Neural progenitor cell (in vitro differentiated cells): ENCODE measurements at regions not wholly inside any gene's neighbourhood (a gene's known extent, or its start where the extent isn't known, plus 50 kb on each side); places are given as distances from the start of the nearest gene placed in this dataset.

ENCODE experiments used
- DNase-seq: peaks from one replicate; pipeline ENCODE4 v3.0.0-alpha.2; 2016; ENCODE audit warnings: low spot score
- H2AFZ ChIP-seq: fragments of 200-600 bp; sonication (generic); replicated peaks from 2 replicates; pipeline ENCODE4 v1.6.1; 2016; ENCODE audit warnings: antibody characterized with exemption
- H3F3A ChIP-seq: fragments of 200-600 bp; sonication (generic); 2 replicates; pipeline ENCODE4 v1.6.1; 2016; ENCODE audit warnings: antibody characterized with exemption, low read depth
- H3K27ac ChIP-seq: fragments of 200-600 bp; sonication (generic); 2 replicates; pipeline ENCODE4 v1.5.1; 2016; ENCODE audit warnings: mild to moderate bottlenecking
- H3K27me3 ChIP-seq: fragments of 200-600 bp; sonication (generic); 2 replicates; pipeline ENCODE4 v1.6.1; 2016; ENCODE audit warnings: mild to moderate bottlenecking, moderate library complexity
- H3K36me3 ChIP-seq: fragments of 200-600 bp; sonication (generic); 2 replicates; pipeline ENCODE4 v1.5.1; 2016
- H3K4me1 ChIP-seq: fragments of 200-600 bp; sonication (generic); 2 replicates; pipeline ENCODE4 v1.6.1; 2016; ENCODE audit warnings: mixed run types
- H3K4me2 ChIP-seq: fragments of 200-600 bp; sonication (generic); 2 replicates; pipeline ENCODE4 v1.6.1; 2016
- H3K4me3 ChIP-seq: fragments of 200-600 bp; sonication (generic); 2 replicates; pipeline ENCODE4 v1.5.1; 2016
- H3K79me2 ChIP-seq: fragments of 200-600 bp; sonication (generic); 2 replicates; pipeline ENCODE4 v1.6.1; 2016; ENCODE audit warnings: low read depth
- H3K9ac ChIP-seq: fragments of 200-600 bp; sonication (generic); 2 replicates; pipeline ENCODE4 v1.6.1; 2016
- H3K9me3 ChIP-seq: fragments of 200-600 bp; sonication (generic); 2 replicates; pipeline ENCODE4 v1.5.1; 2016; ENCODE audit warnings: low read depth
- H4K20me1 ChIP-seq: fragments of 200-600 bp; sonication (generic); 2 replicates; pipeline ENCODE4 v1.6.1; 2016; ENCODE audit warnings: low read depth
- H3K27ac Mint-ChIP-seq: 3 replicates; pipeline ENCODE4 v1.8.0; 2021; ENCODE audit warnings: mixed read lengths
- H3K27me3 Mint-ChIP-seq: 2 replicates; pipeline ENCODE4 v1.8.0; 2022; ENCODE audit warnings: low read depth, mild to moderate bottlenecking, inconsistent platforms, moderate library complexity, mixed read lengths; ENCODE audit not compliant: insufficient read depth
- H3K36me3 Mint-ChIP-seq: 3 replicates; pipeline ENCODE4 v1.8.0; 2021; ENCODE audit warnings: mixed read lengths
- H3K4me1 Mint-ChIP-seq: 3 replicates; pipeline ENCODE4 v1.8.0; 2021; ENCODE audit warnings: mixed read lengths
- H3K4me3 Mint-ChIP-seq: 3 replicates; pipeline ENCODE4 v1.8.0; 2021; ENCODE audit warnings: mild to moderate bottlenecking, moderate library complexity, mixed read lengths
- H3K9me3 Mint-ChIP-seq: 3 replicates; pipeline ENCODE4 v1.8.0; 2020; ENCODE audit warnings: mixed read lengths
- EZH2 ChIP-seq: fragments of 200-600 bp; sonication (generic); IDR thresholded peaks from 2 replicates; pipeline ENCODE4 v1.6.1; 2017; ENCODE audit warnings: antibody characterized with exemption, mild to moderate bottlenecking, moderate library complexity
- EZH2phosphoT487 ChIP-seq: fragments of 200-600 bp; sonication (generic); IDR thresholded peaks from 2 replicates; pipeline ENCODE4 v1.6.1; 2017; ENCODE audit warnings: antibody characterized with exemption
- TF ChIP-seq, protein P1 (sequence below): fragments of 200-600 bp; sonication (generic); IDR thresholded peaks from 2 replicates; pipeline ENCODE4 v1.5.1; 2017; ENCODE audit warnings: antibody characterized with exemption, mild to moderate bottlenecking

DNA sequence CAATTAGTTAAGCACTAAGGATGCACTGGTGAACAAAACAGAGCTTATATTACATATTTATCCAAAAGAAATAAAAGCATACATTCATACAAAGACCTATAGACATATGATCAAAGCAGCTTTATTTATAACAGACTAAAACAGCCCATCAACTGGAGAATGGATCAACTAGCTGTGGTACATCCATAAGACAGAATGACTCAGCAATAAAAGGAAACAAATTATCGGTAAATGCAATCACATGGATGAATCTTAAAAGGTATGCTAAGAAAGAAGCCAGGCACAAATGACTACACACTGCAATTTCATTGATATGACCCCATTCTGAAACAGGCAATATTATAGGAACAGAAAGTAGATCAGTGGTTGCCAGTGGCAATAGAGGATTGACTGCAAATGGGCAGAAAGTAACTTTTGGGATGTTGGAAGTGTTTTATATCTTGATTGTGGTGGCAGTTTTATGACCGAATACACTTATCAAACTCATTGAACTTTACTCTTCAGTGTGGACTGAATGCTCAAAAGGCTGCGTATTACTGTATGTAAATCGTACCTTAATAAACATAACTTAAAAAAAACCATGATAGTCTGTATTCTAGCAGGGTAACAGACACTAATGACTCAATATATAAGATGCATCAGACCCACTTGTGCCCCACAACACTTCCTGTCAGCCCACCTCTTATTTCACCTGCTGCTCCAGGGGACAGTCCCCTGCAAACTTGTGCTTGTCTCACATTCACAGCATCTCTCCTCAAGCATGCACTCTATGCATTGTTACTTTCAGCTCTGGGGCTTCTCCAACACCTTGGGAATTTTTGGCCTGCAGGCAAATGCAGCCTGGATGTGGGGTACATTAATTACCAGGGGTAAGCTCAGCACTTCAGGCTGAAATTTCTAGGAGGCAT lies 59.1 kb downstream of the MID1IP1 start:
- Histone ChIP-seq H3K9ac (no peak overlapping the region), H3K36me3 (no peaks in the 10 kb centered on the region), H3K27ac (no peak overlapping the region), H3K4me3 (no peak overlapping the region), H3K27me3 (no peaks in the 10 kb centered on the region), H3K79me2 (no peaks in the 10 kb centered on the region), H4K20me1 (no peaks in the 10 kb centered on the region), H3K4me2 (no peak overlapping the region), H3K4me1 (no peaks in the 10 kb centered on the region), H2AFZ (no peak overlapping the region), H3F3A (no peaks in the 10 kb centered on the region), H3K9me3 (no peaks in the 10 kb centered on the region)
- TF ChIP-seq EZH2phosphoT487 (no peak), EZH2 (no peak)
- TF ChIP-seq, protein P1, sequence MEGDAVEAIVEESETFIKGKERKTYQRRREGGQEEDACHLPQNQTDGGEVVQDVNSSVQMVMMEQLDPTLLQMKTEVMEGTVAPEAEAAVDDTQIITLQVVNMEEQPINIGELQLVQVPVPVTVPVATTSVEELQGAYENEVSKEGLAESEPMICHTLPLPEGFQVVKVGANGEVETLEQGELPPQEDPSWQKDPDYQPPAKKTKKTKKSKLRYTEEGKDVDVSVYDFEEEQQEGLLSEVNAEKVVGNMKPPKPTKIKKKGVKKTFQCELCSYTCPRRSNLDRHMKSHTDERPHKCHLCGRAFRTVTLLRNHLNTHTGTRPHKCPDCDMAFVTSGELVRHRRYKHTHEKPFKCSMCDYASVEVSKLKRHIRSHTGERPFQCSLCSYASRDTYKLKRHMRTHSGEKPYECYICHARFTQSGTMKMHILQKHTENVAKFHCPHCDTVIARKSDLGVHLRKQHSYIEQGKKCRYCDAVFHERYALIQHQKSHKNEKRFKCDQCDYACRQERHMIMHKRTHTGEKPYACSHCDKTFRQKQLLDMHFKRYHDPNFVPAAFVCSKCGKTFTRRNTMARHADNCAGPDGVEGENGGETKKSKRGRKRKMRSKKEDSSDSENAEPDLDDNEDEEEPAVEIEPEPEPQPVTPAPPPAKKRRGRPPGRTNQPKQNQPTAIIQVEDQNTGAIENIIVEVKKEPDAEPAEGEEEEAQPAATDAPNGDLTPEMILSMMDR, result no peak
- Mint-ChIP-seq H3K27ac (no peak overlapping the region), H3K4me1 (peaks cover 4% of the 10 kb centered on the region), H3K9me3 (no peaks in the 10 kb centered on the region), H3K36me3 (no peaks in the 10 kb centered on the region), H3K27me3 (peaks cover 3% of the 10 kb centered on the region), H3K4me3 (no peak overlapping the region)
- DNase-seq, result no peak

DNA sequence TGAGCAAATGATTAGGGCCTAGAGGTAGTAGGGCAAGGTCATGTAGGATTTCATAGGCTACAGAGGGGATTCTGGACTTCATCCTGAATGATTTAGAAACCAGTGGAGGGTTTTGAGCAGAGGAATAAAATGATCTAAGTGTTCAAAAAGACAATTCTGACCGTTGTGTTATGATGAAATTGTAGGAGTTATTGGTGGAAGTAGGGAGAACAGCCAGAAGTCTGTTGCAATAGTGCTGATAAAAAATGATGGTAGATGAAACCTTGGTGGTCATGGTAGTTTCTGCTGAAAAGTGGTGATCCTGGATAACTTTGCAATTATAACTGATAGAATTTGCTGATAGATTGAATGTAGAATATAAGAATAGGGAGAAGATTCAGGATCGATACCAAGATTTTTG lies 60.2 kb downstream of the MID1IP1 start:
- no peaks in the 10 kb centered on the region for H4K20me1 ChIP-seq
- H3K79me2 ChIP-seq, result no peaks in the 10 kb centered on the region
- no peaks in the 10 kb centered on the region for H3F3A ChIP-seq
- H2AFZ ChIP-seq, result no peak overlapping the region
- no peak overlapping the region for H3K4me2 ChIP-seq
- H3K27ac ChIP-seq, result no peak overlapping the region
- no peaks in the 10 kb centered on the region for H3K4me1 ChIP-seq
- no peak overlapping the region for H3K4me3 ChIP-seq
- H3K4me1 Mint-ChIP-seq, result peaks cover 4% of the 10 kb centered on the region
- H3K9me3 ChIP-seq, result no peaks in the 10 kb centered on the region
- H3K4me3 Mint-ChIP-seq, result no peak overlapping the region
- H3K36me3 Mint-ChIP-seq, result no peaks in the 10 kb centered on the region
- no peak overlapping the region for H3K9ac ChIP-seq
- H3K9me3 Mint-ChIP-seq, result no peaks in the 10 kb centered on the region
- no peak for DNase-seq
- peaks cover 2% of the 10 kb centered on the region for H3K27me3 Mint-ChIP-seq
- no peaks in the 10 kb centered on the region for H3K36me3 ChIP-seq
- TF ChIP-seq, protein P1, result no peak
- TF ChIP-seq EZH2 (no peak), EZH2phosphoT487 (no peak)
- no peaks in the 10 kb centered on the region for H3K27me3 ChIP-seq
- H3K27ac Mint-ChIP-seq, result no peak overlapping the region

DNA sequence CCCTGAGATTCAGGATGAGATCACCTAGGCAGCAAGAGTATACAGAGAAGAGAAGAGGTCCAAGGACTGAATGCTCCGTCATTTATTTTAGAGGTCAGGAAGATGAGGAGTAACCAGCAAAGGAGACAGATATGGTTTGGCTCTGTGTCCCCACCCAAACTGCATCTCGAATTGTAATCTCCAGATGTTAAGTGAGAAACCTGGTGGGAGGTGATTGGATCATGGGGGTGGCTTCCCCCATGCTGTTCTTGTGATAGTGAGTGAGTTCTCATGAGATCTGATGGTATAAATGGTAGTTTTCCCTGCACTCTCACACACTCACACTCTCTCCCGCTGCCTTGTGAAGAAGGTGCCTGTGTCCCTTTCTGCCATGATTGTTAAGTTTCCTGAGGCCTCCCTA lies 60.8 kb downstream of the MID1IP1 start:
- H3K36me3 Mint-ChIP-seq, result no peaks in the 10 kb centered on the region
- peaks cover 2% of the 10 kb centered on the region for H3K27me3 Mint-ChIP-seq
- Histone ChIP-seq H3K27me3 (no peaks in the 10 kb centered on the region), H3K4me1 (no peaks in the 10 kb centered on the region), H3K9me3 (no peaks in the 10 kb centered on the region), H3K79me2 (no peaks in the 10 kb centered on the region), H3K4me3 (no peak overlapping the region), H3F3A (no peaks in the 10 kb centered on the region), H3K27ac (no peak overlapping the region), H2AFZ (no peak overlapping the region), H4K20me1 (no peaks in the 10 kb centered on the region), H3K9ac (no peak overlapping the region), H3K4me2 (no peak overlapping the region), H3K36me3 (no peaks in the 10 kb centered on the region)
- H3K27ac Mint-ChIP-seq, result no peak overlapping the region
- DNase-seq, result no peak
- H3K4me1 Mint-ChIP-seq, result peaks cover 4% of the 10 kb centered on the region
- H3K9me3 Mint-ChIP-seq, result no peaks in the 10 kb centered on the region
- no peak overlapping the region for H3K4me3 Mint-ChIP-seq
- TF ChIP-seq, protein P1, result no peak
- TF ChIP-seq EZH2 (no peak), EZH2phosphoT487 (no peak)
